ENCODE measurements at regions not wholly inside any gene's neighbourhood (a gene's known extent, or its start where the extent isn't known, plus 50 kb on each side); places are given as distances from the start of the nearest gene placed in this dataset.

DNA sequence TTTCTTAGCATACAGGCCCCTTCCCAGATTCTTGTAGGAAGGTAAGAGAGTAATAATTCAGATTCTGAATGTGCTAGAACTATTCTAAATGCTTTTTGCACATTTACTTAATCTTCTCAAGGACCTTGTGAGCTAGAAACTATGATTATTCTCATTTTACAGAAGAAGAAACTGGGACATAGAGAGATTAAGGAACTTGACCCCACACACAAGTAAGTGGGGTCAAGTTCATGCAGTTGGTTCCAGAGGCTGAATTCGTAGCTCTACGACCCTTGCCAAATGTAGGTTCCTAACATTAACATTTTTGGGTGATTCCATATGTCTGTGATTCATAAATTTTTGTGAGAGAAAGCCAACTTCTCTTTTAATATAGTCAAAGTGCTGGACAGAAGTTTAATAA lies 238.1 kb downstream of the LACC1 start:
- no peak for DNase-seq (ENCODE audit: low read depth in 3 of 3, low spot score in 1 of 3)

DNA sequence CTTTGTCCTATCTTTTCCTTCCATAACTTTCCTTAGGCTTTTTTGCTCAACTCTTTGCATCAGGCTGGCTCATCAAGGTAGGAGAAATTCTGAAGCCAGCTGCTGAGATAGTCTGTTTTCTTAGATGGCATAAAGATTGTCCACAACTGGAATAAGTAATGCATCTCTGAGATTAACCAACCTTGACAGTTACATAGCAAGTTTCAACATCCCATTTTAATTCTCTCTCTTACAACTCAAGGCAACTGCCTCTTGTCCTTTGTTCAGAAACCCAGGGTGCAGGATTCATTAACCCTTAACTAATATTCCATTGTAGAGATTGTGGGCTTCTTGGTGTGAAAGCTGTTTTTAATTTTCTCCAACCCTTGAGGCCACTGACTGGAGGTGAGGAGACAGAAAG lies 239.2 kb downstream of the LACC1 start:
- DNase-seq (ENCODE audit: low read depth in 3 of 3, low spot score in 1 of 3), result no peak

DNA sequence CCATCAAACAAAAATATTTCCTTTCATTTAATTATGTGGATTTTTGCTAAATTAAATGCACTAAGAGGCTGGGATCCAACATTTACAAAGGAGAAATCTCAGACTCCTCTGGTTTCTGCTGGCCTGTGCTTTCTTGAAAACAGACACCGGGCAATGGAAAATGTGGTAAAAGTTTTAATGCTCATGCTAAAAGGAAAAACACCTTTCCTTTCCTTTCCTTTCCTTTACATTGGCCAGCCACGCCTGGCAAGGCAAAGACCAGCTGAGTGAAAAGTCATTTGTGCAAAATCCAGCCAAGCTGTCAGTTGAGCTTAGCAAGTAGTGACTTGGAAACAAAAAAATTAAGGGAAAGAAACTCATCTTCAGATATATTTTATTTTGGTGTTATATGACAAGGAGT lies 240.3 kb downstream of the LACC1 start:
- DNase-seq (ENCODE audit: low read depth in 3 of 3, low spot score in 1 of 3), result no peak

DNA sequence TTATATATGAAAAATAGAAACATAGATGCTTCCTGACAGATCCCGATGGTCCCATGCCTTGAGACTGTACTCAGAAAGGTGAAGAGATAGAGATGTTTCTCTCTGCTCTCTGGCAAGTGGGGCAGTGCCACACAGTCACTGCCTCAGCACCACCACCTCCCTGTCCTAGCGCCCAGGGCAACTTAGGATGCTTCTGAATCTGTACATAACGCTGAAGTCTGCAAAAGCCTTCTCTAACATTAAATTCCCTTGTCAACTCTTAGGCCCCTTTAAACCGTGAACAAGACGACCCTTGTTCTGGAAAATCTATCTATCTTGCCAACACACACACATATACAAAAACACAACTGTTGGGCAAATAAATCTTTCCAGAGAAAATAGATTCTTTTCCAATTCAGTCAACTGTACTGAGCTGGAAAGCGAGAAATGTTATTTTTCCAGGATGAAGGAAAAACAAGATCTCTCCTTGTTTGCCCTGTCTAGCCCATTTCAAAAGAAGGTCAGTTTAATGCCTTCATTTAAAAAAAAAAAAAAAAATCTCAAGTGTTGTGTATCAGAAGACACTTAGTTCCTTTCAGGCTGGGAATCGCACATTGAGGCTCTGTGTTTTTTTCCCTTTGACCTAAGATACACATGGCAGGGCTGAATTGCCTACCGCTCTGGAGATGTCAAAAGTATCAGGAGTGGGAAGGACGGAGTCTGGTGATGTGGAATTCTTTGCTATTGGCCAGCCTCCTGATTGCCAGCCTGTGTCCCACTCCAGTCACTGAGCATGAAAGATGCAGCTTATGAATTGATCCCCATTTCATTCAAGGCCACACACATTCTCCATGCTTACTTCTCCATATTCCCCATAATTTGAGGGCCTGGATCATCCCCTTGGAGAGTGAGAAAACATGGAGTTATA lies 241.4 kb downstream of the LACC1 start:
- DNase-seq (ENCODE audit: low read depth in 3 of 3, low spot score in 1 of 3), result no peak

DNA sequence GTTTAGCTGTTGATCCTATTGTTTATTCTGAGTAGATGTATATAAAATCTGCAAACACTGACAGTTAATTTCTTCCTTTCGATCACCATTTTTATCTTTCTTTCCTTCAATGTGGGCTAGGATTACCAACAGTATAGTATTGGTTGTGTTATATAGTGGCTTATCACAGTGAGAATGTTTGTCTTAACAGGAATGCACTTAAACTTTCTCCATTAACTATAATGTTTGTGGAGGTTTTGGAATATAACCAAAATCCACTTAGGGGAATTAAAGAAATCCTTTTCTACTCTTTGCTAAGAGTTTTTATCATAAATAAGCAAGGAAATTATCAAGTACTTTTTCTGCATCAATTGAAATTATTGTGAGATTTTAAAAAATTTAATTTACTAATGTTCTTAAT lies 244.6 kb downstream of the LACC1 start:
- DNase-seq (ENCODE audit: low read depth in 3 of 3, low spot score in 1 of 3), result no peak

DNA sequence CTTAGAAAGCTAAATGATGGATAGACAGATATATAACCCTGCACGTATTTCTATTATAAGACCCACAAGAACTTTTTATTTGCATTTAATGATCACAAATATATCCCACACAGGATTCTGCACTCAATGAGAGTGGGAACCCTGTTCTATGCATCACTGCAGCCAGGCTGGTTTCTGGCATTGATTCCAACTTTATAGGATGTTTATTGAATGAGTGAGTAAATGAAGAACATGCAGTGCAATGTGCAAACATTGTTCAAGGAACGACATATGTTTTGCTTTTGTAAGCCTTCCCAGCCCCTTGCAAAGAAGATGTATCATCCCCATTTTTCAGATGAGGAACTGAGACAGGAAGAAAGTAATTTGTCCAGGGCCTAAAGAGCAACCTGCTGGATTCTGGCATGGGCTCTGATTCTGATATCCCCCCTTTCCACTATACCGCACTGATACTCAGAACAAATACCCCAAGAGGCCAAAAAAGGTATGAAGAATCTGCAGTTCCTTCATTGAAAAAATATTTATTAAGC lies 246.3 kb downstream of the LACC1 start:
- DNase-seq (ENCODE audit: low read depth in 3 of 3, low spot score in 1 of 3), result no peak

DNA sequence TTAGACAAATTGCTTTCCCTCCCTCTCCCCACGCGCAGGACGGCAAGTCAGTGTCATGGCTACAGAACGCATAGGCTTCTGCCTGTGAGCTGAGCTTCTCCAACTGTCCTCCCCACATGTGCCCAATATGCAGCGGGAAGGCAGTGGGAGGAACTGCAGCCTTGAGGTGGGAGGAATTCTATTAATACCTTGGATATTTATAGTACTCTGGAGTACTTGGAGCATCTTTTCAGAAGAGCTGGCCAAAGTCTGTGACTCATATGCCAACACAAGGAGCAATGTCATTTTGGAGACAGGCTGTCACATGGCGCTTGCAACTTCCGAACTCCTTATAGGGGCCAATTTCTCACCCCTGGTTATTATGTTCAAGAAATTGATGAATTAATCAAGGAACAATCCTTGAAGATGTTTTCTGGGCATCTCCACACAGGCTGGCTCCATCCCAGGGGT lies 245.0 kb upstream of the SERP2 start:
- no peak for DNase-seq (ENCODE audit: low read depth in 3 of 3, low spot score in 1 of 3)

DNA sequence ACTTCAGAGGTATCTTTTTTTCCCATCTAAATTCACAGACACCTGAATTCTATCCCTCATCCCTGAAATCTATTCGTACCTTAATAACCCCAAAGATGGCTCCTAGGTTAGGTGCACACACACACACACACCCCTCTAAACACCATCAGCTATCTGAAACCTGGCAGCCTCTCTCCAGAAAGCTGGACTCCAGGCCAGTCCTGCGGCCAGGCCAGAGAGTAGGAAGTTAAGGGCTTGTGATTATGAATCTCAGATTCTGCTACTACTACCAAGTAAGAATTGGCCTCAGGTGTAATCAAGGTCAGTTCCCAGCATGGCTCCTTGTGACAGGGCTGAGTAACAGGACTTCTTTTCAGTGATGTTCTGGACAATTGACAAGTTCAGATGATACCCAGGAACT lies 244.2 kb upstream of the SERP2 start:
- DNase-seq (ENCODE audit: low read depth in 3 of 3, low spot score in 1 of 3), result no peak

DNA sequence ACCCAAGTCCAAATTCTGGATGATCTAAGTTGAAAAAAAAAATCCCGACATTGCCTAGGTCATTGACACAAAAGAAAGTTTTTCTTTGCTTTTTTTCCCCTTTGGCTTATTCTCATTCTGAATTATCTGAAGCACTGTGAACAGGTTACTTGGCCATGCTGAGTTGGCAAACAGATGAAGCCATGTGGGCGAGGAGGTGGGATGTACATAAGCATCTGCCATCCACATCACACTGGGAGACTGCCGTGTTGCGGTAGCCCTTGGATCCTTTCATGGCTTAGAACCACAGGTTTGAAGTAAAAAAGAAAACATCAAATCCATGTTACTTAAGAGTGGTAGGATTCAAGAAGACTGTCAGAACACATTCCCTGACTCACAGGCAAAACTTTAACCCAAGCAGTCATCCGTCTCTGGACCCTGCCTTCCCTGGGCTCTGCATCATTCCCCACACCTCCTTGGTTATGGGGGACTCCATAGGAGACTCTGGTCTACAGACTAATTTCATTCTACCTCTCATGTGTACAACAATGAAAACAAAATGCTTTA lies 242.5 kb upstream of the SERP2 start:
- no peak for DNase-seq (ENCODE audit: low read depth in 3 of 3, low spot score in 1 of 3)

DNA sequence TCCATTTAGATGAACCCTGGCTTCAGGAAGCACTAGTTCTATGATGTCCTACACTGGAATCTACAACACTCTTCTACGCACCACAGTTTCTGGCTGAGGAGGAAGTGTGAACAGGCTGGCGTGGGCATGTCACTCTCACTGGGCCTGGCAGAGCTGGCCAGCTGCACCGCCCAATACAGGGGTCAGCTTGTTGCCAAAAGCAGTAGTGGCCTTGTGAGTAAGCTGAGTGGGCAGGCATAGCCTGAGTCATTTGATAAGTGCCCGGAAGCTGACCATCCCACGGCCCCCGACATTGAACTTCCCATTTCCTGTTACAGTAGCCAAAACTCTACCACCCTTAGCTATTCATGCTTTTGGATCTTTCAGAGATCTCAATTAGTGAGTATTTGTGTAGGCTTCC lies 240.9 kb upstream of the SERP2 start:
- no peak for DNase-seq (ENCODE audit: low read depth in 3 of 3, low spot score in 1 of 3)

DNA sequence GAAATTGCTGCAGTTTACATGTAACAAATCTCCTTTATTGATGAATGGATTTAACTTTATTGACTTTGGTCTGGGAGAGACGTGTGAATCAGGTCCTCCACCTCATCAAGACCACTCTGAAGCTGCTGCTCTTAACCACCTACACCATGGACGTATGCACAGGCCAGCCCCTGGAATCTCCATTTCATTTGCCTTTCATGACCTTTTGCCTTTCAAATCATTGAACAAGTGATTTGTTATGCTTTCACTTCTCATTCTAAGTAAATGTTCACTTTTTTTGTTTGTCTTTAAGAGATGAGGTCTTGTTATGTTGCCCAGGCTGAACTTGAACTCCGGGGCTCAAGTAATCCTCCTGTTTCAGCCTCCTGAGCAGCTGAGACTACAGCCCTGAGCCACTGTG lies 240.0 kb upstream of the SERP2 start:
- DNase-seq (ENCODE audit: low read depth in 3 of 3, low spot score in 1 of 3), result no peak

DNA sequence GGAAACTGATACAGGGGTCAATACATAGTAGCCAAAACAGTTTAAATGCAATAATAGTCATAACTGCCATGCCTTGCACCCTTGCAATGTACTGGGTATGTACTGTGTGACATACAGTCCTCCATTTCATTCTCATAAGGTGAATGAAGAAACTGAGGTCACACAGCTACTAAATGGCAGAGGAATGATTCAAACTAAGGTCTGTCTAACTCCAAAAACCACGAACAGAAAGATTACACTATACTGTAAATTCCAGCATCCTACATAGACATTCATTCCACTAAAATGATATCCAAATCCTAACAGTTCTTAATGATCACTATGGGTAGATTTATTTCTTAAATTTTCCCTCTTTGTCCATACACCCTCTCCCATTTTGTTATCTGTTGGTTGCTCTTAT lies 238.1 kb upstream of the SERP2 start:
- DNase-seq (ENCODE audit: low read depth in 3 of 3, low spot score in 1 of 3), result no peak

DNA sequence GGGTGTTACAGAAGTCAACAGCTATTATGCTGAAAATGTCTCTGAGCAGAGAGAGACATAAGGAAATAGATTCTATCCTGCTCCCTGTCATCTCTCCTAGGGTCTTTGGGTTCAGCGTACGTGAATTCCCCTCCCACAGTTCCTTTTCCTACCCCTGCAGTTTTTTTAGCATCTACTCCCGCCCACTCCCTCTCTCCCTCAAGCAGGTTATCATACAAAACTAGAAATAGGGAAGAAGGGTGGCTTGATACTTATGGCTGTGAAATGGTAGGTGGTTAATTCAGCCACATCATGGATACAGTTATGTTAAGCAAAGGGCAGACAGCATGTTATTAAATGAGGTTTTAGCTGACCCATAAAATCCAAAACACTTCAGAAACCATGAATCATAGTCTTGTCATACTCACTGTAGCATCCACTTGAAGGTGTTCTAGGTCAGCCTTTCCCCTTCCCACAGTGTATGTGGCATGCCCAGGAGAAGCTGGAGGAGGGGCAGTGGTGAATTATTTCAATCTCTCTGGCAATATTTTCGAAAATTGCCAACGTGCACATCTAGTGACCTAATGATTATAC lies 236.8 kb upstream of the SERP2 start:
- no peak for DNase-seq (ENCODE audit: low read depth in 3 of 3, low spot score in 1 of 3)

DNA sequence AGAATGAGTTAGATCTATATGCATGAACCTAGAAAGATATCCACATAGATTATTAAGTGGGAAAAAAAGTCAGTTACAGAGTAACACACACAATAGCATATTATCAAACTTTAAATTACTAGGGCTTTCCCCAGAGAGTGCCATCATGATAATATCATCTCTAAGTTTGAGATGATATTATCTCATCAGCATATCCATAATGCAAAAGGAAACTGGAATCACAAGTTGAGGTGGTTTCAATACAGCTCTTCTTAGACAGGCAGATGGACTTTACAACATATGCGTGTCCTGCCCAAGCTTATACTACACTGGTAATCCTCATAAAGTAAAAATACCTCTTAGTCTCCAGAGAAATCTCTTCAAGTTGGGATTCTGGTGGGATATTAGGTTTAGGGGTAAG lies 236.2 kb upstream of the SERP2 start:
- no peak for DNase-seq (ENCODE audit: low read depth in 3 of 3, low spot score in 1 of 3)

DNA sequence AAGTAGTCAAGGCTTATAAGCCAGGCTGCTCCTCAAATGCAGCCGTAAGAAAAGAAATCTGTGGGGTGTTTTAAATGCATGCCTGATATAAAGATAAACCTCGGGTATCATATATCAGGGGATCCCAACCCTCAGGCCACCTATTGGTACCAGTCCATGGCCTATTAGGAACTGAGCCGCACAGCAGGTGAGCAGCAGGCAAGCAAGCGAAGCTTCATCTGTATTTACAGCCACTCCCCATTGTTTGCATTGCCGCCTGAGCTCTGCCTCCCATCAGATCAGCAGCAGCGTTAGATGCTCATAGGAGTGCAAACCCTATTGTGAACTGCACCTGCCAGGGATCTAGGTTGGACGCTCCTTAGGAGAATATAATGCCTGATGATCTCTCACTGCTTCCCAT lies 233.5 kb upstream of the SERP2 start:
- DNase-seq (ENCODE audit: low read depth in 3 of 3, low spot score in 1 of 3), result no peak

DNA sequence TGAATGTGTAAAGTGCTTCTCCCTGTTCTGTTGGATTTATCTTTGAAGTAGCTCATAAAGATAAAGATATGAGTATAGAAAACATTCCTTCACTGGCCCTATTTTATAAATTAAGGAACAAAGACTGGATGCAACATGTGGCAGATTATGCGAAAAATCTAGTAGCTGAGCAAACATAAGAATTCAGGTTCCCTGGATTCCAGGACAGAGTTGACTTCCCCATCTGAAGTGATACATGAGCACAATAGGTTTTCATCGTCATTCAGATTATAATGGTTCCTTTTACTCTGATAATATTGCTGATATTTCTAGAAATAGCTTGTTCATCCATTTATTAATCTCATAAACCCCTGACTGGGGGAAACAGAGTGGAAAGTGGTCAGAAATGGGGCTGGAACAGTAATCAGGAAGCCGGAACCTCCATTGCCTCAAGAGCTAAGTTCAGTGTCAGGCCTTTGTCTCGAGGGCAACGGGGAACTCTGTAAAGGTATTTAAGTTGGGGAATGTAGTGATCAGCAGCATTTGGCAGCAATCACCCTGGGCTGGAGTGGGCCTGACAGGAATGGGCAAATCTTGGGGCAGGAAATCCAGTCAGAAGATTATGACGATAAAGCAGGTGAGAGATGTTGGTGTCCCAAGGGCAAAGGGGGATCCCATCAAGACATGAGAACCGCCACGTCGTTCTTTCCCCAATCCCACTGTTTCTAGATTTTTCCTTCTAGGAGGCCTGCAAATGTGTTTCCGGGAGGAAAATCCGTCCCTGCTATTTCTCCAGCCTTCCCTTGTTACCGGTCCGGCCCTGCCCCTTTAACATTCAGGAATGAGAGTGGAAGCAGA lies 232.5 kb upstream of the SERP2 start:
- no peak for DNase-seq (ENCODE audit: low read depth in 3 of 3, low spot score in 1 of 3)

DNA sequence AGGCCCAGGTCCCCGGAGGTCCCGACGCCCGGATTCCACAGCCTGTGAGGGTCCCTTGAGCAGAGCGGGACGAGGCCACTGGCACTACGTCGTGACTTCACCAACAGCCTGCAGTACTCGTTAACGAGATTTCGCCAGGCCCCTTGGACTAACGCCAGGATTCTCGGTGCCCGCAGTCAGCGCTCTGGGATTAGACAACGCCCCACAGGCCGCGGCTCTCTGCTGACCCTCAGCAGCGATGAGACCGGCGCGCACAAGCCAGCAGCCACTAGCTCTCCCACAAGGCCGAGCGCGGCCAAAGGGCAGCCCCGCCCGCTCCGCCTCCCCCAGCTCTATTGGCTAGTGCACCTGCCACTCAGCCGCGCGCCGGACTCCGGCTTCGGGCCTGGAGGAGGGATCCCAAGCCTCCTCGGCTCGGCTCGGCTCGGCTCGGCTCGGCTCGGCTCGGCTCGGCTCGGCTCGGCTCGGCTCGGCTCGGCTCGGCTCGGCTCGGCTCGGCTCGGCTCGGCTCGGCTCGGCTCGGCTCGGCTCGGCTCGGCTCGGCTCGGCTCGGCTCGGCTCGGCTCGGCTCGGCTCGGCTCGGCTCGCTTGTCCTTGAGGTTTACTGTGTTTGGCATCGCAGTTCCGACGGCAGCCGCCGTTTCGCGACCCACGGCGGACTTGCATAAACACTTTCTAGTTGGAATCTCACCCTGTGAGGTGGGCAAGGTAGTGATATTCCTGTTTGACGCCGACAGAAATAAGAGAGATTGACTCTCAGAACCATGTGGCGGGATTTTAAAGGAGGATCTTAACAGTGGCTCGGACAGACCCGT lies 231.7 kb upstream of the SERP2 start:
- peak; percentile 86 to 94 (median 88) for DNase-seq (ENCODE audit: low read depth in 3 of 3, low spot score in 1 of 3)

DNA sequence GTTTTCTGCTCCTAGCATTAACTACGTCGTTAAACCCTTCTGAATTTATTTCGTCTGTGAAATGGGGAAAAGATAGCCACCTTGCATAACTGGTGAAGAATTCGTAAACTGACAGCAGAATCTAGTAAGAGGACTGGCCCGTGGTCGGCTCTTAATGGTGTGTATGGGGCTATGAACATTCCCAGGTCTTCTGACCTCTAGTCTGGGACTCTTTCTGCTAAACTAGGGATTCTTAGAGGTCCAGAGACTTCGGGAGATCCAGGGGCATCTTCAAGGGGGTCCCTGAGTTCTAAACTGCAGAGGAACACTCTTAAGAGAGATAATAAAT lies 231.1 kb upstream of the SERP2 start:
- no peak for DNase-seq (ENCODE audit: low read depth in 3 of 3, low spot score in 1 of 3)

DNA sequence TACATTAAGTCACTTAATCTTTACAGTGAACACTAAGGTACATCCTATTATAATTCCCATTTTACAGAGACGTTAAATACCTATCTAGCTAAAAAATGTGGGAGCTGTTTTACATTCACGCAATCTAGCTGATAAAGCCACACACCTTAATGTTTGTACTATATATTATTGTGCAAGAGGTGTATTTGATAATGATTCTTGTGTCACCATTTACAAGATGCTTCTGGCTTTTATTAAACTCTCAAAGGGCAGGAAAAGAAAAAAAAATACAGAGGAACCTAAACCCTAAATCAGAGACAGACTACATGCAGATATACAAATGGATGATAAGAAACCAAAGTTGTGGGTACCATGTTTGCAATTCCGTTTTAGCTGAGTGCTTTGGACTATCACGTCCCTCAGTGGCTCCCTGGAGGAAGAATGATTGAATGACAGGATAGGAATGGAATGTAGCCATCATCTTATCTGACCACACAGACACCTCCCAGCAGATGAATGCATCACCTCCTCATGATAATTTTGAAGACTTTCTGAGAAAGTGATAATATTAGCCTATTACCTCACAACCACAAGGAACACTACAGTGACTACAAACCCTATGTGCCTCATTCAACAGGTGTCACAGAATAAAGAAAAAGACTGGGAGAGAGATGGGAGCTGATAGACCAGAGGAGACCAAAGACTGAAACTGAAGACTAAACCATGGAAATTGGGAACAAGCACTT lies 230.5 kb upstream of the SERP2 start:
- DNase-seq (ENCODE audit: low read depth in 3 of 3, low spot score in 1 of 3), result no peak

DNA sequence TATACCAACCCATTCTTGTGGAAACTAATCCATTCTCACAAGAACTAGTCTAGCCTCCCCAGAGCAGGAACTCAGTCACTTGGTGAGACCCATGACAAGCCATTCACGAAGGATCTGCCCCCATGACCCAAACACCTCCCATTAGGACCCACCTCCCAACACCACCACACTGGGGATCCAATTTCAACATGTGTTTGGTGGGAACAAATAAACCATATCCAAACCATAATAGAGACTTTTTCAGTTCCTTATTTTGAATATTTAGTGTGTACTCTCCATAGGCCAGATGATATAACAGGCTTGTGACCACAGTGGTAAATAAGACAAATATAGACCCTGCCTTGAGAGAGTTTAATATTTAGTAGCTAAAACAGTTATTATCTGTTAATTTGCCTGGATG lies 227.5 kb upstream of the SERP2 start:
- no peak for DNase-seq (ENCODE audit: low read depth in 3 of 3, low spot score in 1 of 3)

Measured in stimulated activated CD4-positive, alpha-beta T cell treated with anti-CD3 and anti-CD28 coated beads, TNF-alpha, amount 100 ng/mL, for 1 hour (primary cell).